ENCODE measurements at regions not wholly inside any gene's neighbourhood (a gene's known extent, or its start where the extent isn't known, plus 50 kb on each side); places are given as distances from the start of the nearest gene placed in this dataset.

- TF ChIP-seq MIER1 (IDR thresholded peaks at IDR 0.05; ENCODE audit: low read depth) (no peak), REST (IDR thresholded peaks at IDR 0.05; ENCODE audit: borderline replicate concordance) (no peak), REST (CRISPR knock-in tag; IDR thresholded peaks at IDR 0.05; ENCODE audit: low read depth) (no peak), GABPA (tag; conservative IDR thresholded peaks at IDR 0.05; ENCODE audit: low read depth) (no peak), SIN3A (IDR thresholded peaks at IDR 0.05; ENCODE audit: borderline replicate concordance in 2 of 2, control insufficient read depth in 1 of 2, low read depth in 2 of 2, low read length in 2 of 2) (no peak), HOXB6 (CRISPR knock-in tag; IDR thresholded peaks at IDR 0.05; ENCODE audit: borderline replicate concordance) (no peak), DPF2 (IDR thresholded peaks at IDR 0.05) (no peak), CTCF (IDR thresholded peaks at IDR 0.05 in 2 of 3, conservative IDR thresholded peaks at IDR 0.05 in 1 of 3; ENCODE audit: insufficient read depth in 2 of 3, low read depth in 1 of 3, low read length in 3 of 3) (no peak), CHD2 (IDR thresholded peaks at IDR 0.05; ENCODE audit: low read depth, low read length) (no peak)
Observed at GRCh38 chr3:132841621-132842020, 119.4 kb upstream of the NPHP3 start.
